ENCODE measurements at regions not wholly inside any gene's neighbourhood (a gene's known extent, or its start where the extent isn't known, plus 50 kb on each side); places are given as distances from the start of the nearest gene placed in this dataset.

GRCh38 chr20:24340933-24341332 is 128.5 kb upstream of the SYNDIG1 start:
- peak; percentile 4 for DNase-seq (ENCODE audit: low read depth)
- H3K4me3 ChIP-seq (ENCODE audit: low read length), result no peak overlapping the region
- TF ChIP-seq CTCF (conservative IDR thresholded peaks at IDR 0.05; ENCODE audit: low read length), result no peak

- TF ChIP-seq CTCF (conservative IDR thresholded peaks at IDR 0.05; ENCODE audit: low read length), result no peak
- peak; percentile 12 for DNase-seq (ENCODE audit: low read depth)
- no peak overlapping the region for H3K4me3 ChIP-seq (ENCODE audit: low read length)
Observed at GRCh38 chr20:24339210-24339641, 130.2 kb upstream of the SYNDIG1 start.

- TF ChIP-seq CTCF (conservative IDR thresholded peaks at IDR 0.05; ENCODE audit: low read length), result no peak
- DNase-seq (ENCODE audit: low read depth), result no peak
- H3K4me3 ChIP-seq (ENCODE audit: low read length), result no peak overlapping the region
Observed at GRCh38 chr20:24337551-24337950, 131.9 kb upstream of the SYNDIG1 start.

- no peak for TF ChIP-seq CTCF (conservative IDR thresholded peaks at IDR 0.05; ENCODE audit: low read length)
- H3K4me3 ChIP-seq (ENCODE audit: low read length), result no peak overlapping the region
- DNase-seq (ENCODE audit: low read depth), result peak; percentile 54
Observed at GRCh38 chr20:24337069-24337468, 132.4 kb upstream of the SYNDIG1 start.

- no peak overlapping the region for H3K4me3 ChIP-seq (ENCODE audit: low read length)
- TF ChIP-seq CTCF (conservative IDR thresholded peaks at IDR 0.05; ENCODE audit: low read length), result no peak
- no peak for DNase-seq (ENCODE audit: low read depth)
Observed at GRCh38 chr20:24334830-24335229, 134.6 kb upstream of the SYNDIG1 start.

- H3K4me3 ChIP-seq (ENCODE audit: low read length), result no peak overlapping the region
- no peak for TF ChIP-seq CTCF (conservative IDR thresholded peaks at IDR 0.05; ENCODE audit: low read length)
- no peak for DNase-seq (ENCODE audit: low read depth)
Observed at GRCh38 chr20:24332956-24333355, 136.5 kb upstream of the SYNDIG1 start.

GRCh38 chr20:24331939-24332338 is 137.5 kb upstream of the SYNDIG1 start:
- no peak overlapping the region for H3K4me3 ChIP-seq (ENCODE audit: low read length)
- DNase-seq (ENCODE audit: low read depth), result no peak
- TF ChIP-seq CTCF (conservative IDR thresholded peaks at IDR 0.05; ENCODE audit: low read length), result no peak

Data from AG10803 (cell line).